ENCODE measurements at regions not wholly inside any gene's neighbourhood (a gene's known extent, or its start where the extent isn't known, plus 50 kb on each side); places are given as distances from the start of the nearest gene placed in this dataset.

GRCh38 chr10:2284071-2284470 lies 546.7 kb upstream of the ADARB2 start:
- Histone ChIP-seq H2AFZ (ENCODE audit: low read length) (no peak overlapping the region), H3K4me3 (ENCODE audit: low read depth, low read length, poor library complexity, severe bottlenecking) (no peak overlapping the region), H3K79me2 (ENCODE audit: insufficient read depth, low read depth, low read length) (no peaks in the 10 kb centered on the region), H3K27ac (ENCODE audit: low read depth, low read length, poor library complexity, severe bottlenecking) (no peak overlapping the region), H3K4me2 (ENCODE audit: low read length) (no peak overlapping the region), H3K9me2 (ENCODE audit: insufficient read depth, low read length) (no peaks in the 10 kb centered on the region), H3K36me3 (ENCODE audit: insufficient read depth, low read length) (no peaks in the 10 kb centered on the region), H3K9me3 (ENCODE audit: low read length) (no peaks in the 10 kb centered on the region), H3K4me1 (ENCODE audit: insufficient read depth, low read length, poor library complexity, severe bottlenecking) (no peaks in the 10 kb centered on the region), H4K20me1 (ENCODE audit: insufficient read depth, low read length) (no peaks in the 10 kb centered on the region)
- TF ChIP-seq EZH2phosphoT487 (IDR thresholded peaks at IDR 0.05; ENCODE audit: borderline replicate concordance, low read depth, low read length) (no peak), CTCF (conservative IDR thresholded peaks at IDR 0.05; ENCODE audit: low read length) (no peak)
- POLR2A ChIA-PET: interaction anchor here (1.1 kb wide), 1 partner anchor 173 kb away, joined by 3 read pairs; no protein-coding TSS in a partner anchor
- CTCF ChIA-PET (ENCODE audit: unreplicated experiment): no interaction called here
- DNase-seq (ENCODE audit: low spot score): no peak
- no TSS peak for BruUV-seq (replicated peaks)
- intact Hi-C loops (cut with micrococcal nuclease; ENCODE audit: unreplicated experiment): no loop called here

- Histone ChIP-seq H3K79me2 (ENCODE audit: insufficient read depth, low read depth, low read length) (no peaks in the 10 kb centered on the region), H3K9me2 (ENCODE audit: insufficient read depth, low read length) (no peaks in the 10 kb centered on the region), H3K4me1 (ENCODE audit: insufficient read depth, low read length, poor library complexity, severe bottlenecking) (no peaks in the 10 kb centered on the region), H3K36me3 (ENCODE audit: insufficient read depth, low read length) (no peaks in the 10 kb centered on the region), H4K20me1 (ENCODE audit: insufficient read depth, low read length) (no peaks in the 10 kb centered on the region), H3K4me3 (ENCODE audit: low read depth, low read length, poor library complexity, severe bottlenecking) (no peak overlapping the region), H3K4me2 (ENCODE audit: low read length) (no peak overlapping the region), H3K27ac (ENCODE audit: low read depth, low read length, poor library complexity, severe bottlenecking) (no peak overlapping the region), H3K9me3 (ENCODE audit: low read length) (no peaks in the 10 kb centered on the region), H2AFZ (ENCODE audit: low read length) (no peak overlapping the region)
- ChIA-PET POLR2A (interaction anchor here (1.0 kb wide), 1 partner anchor 42 kb away, joined by 6 read pairs; no protein-coding TSS in a partner anchor), CTCF (ENCODE audit: unreplicated experiment) (no interaction called here)
- intact Hi-C loops (cut with micrococcal nuclease; ENCODE audit: unreplicated experiment): no loop called here
- no peak for TF ChIP-seq EZH2phosphoT487 (IDR thresholded peaks at IDR 0.05; ENCODE audit: borderline replicate concordance, low read depth, low read length)
- TF ChIP-seq CTCF (conservative IDR thresholded peaks at IDR 0.05; ENCODE audit: low read length): no peak
- no TSS peak for BruUV-seq (replicated peaks)
- DNase-seq (ENCODE audit: low spot score): no peak
Measured at GRCh38 chr10:2282202-2282601, 544.9 kb upstream of the ADARB2 start.

- Histone ChIP-seq H3K9me2 (ENCODE audit: insufficient read depth, low read length) (no peaks in the 10 kb centered on the region), H2AFZ (ENCODE audit: low read length) (no peak overlapping the region), H4K20me1 (ENCODE audit: insufficient read depth, low read length) (no peaks in the 10 kb centered on the region), H3K4me1 (ENCODE audit: insufficient read depth, low read length, poor library complexity, severe bottlenecking) (no peaks in the 10 kb centered on the region), H3K9me3 (ENCODE audit: low read length) (no peaks in the 10 kb centered on the region), H3K4me2 (ENCODE audit: low read length) (no peak overlapping the region), H3K79me2 (ENCODE audit: insufficient read depth, low read depth, low read length) (no peaks in the 10 kb centered on the region), H3K4me3 (ENCODE audit: low read depth, low read length, poor library complexity, severe bottlenecking) (no peak overlapping the region), H3K27ac (ENCODE audit: low read depth, low read length, poor library complexity, severe bottlenecking) (no peak overlapping the region), H3K36me3 (ENCODE audit: insufficient read depth, low read length) (no peaks in the 10 kb centered on the region)
- ChIA-PET POLR2A (no interaction called here), CTCF (ENCODE audit: unreplicated experiment) (no interaction called here)
- BruUV-seq (replicated peaks): no TSS peak
- no peak for TF ChIP-seq CTCF (conservative IDR thresholded peaks at IDR 0.05; ENCODE audit: low read length)
- TF ChIP-seq EZH2phosphoT487 (IDR thresholded peaks at IDR 0.05; ENCODE audit: borderline replicate concordance, low read depth, low read length): no peak
- DNase-seq (ENCODE audit: low spot score): no peak
- intact Hi-C loops (cut with micrococcal nuclease; ENCODE audit: unreplicated experiment): no loop called here
Measured at GRCh38 chr10:2280713-2281300, 543.5 kb upstream of the ADARB2 start.
